ENCODE measurements at regions not wholly inside any gene's neighbourhood (a gene's known extent, or its start where the extent isn't known, plus 50 kb on each side); places are given as distances from the start of the nearest gene placed in this dataset.

DNA sequence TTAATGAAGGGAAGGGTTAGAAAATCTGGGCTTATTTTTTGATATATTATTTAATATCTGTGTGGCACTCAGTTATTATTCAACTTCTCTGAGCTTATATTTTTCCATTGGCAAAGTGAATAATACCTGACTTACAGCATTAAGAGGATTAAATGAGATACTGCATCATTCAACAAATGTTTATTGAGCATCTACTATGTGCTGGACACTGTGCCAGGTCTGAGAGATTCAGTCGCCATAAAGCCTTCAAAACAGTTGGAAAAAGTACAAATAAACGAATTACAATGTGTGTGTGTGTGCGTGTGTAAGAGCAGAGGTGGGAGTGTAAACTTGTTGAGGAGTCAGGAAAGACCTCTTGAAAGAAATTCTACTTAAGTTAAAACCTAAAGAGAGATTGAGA is 87.9 kb upstream of the CD53 start:
- peaks cover 5% of the 10 kb centered on the region for H3K4me1 ChIP-seq
- TF ChIP-seq, protein P1, sequence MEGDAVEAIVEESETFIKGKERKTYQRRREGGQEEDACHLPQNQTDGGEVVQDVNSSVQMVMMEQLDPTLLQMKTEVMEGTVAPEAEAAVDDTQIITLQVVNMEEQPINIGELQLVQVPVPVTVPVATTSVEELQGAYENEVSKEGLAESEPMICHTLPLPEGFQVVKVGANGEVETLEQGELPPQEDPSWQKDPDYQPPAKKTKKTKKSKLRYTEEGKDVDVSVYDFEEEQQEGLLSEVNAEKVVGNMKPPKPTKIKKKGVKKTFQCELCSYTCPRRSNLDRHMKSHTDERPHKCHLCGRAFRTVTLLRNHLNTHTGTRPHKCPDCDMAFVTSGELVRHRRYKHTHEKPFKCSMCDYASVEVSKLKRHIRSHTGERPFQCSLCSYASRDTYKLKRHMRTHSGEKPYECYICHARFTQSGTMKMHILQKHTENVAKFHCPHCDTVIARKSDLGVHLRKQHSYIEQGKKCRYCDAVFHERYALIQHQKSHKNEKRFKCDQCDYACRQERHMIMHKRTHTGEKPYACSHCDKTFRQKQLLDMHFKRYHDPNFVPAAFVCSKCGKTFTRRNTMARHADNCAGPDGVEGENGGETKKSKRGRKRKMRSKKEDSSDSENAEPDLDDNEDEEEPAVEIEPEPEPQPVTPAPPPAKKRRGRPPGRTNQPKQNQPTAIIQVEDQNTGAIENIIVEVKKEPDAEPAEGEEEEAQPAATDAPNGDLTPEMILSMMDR (IDR thresholded peaks at IDR 0.05) = no peak
- no peaks in the 10 kb centered on the region for H3K27me3 ChIP-seq
- H3K27ac ChIP-seq = no peak overlapping the region
- ATAC-seq (no peak), DNase-seq (no peak)
- intact Hi-C loops (cut with DNase I) = loop anchor here (5.0 kb wide), 1 partner anchor 153 kb away; no protein-coding TSS in a partner anchor
- 33 to 41% methylated on average over 3 of the region's 3 CpGs for WGBS, 2 donors
- no peak overlapping the region for H3K4me3 ChIP-seq
- H3K36me3 ChIP-seq (replicated peaks in 1 of 2; ENCODE audit: insufficient read depth in 1 of 2, low read depth in 2 of 2) = no peaks in the 10 kb centered on the region
- H3K9me3 ChIP-seq = no peaks in the 10 kb centered on the region

GRCh38 chr1:110783292-110783918 is 89.5 kb upstream of the CD53 start:
- intact Hi-C loops (cut with DNase I) = no loop called here
- no peak overlapping the region for H3K27ac ChIP-seq
- peaks cover 5% of the 10 kb centered on the region for H3K4me1 ChIP-seq
- ATAC-seq = no peak
- 0 to 5% methylated on average over 5 of the region's 5 CpGs for WGBS, 2 donors
- H3K4me3 ChIP-seq = no peak overlapping the region
- DNase-seq = peak; percentile 40 to 60 (median 58)
- no peaks in the 10 kb centered on the region for H3K36me3 ChIP-seq (replicated peaks in 1 of 2; ENCODE audit: insufficient read depth in 1 of 2, low read depth in 2 of 2)
- no peak for TF ChIP-seq POLR2A (IDR thresholded peaks at IDR 0.05)
- TF ChIP-seq, protein P1 (IDR thresholded peaks at IDR 0.05) = peak; percentile 89 to 92 (median 91)
- H3K27me3 ChIP-seq = no peaks in the 10 kb centered on the region
- H3K9me3 ChIP-seq = no peaks in the 10 kb centered on the region

GRCh38 chr1:110781525-110781924 is 91.4 kb upstream of the CD53 start:
- WGBS, 2 donors = 80% methylated on average over 2 of the region's 2 CpGs
- Histone ChIP-seq H3K36me3 (replicated peaks in 1 of 2; ENCODE audit: insufficient read depth in 1 of 2, low read depth in 2 of 2) (no peaks in the 10 kb centered on the region), H3K27me3 (no peaks in the 10 kb centered on the region), H3K9me3 (no peaks in the 10 kb centered on the region), H3K4me1 (peaks cover 5% of the 10 kb centered on the region), H3K4me3 (no peak overlapping the region), H3K27ac (no peak overlapping the region)
- intact Hi-C loops (cut with DNase I) = no loop called here
- no peak for ATAC-seq
- TF ChIP-seq POLR2A (IDR thresholded peaks at IDR 0.05) = no peak
- TF ChIP-seq, protein P1 (IDR thresholded peaks at IDR 0.05) = no peak
- DNase-seq = no peak

- intact Hi-C loops (cut with DNase I) = no loop called here
- no peaks in the 10 kb centered on the region for H3K27me3 ChIP-seq
- no peaks in the 10 kb centered on the region for H3K36me3 ChIP-seq (replicated peaks in 1 of 2; ENCODE audit: insufficient read depth in 1 of 2, low read depth in 2 of 2)
- peaks cover 5% of the 10 kb centered on the region for H3K4me1 ChIP-seq
- peak; percentile 66 to 76 (median 72) for DNase-seq
- peak; percentile 60 for ATAC-seq
- H3K27ac ChIP-seq = no peak overlapping the region
- 19 to 20% methylated on average over 31 of the region's 31 CpGs for WGBS, 2 donors
- no peak overlapping the region for H3K4me3 ChIP-seq
- H3K9me3 ChIP-seq = no peaks in the 10 kb centered on the region
- TF ChIP-seq, protein P1 (IDR thresholded peaks at IDR 0.05) = peak; percentile 61 to 78 (median 75)
- TF ChIP-seq POLR2A (IDR thresholded peaks at IDR 0.05) = no peak
These were observed 92.1 kb upstream of the CD53 start for GRCh38 chr1:110780600-110781484.

Data from body of pancreas (tissue), 4 donors.